Upper lobe of left lung (tissue), 6 donors: ENCODE measurements at regions not wholly inside any gene's neighbourhood (a gene's known extent, or its start where the extent isn't known, plus 50 kb on each side); places are given as distances from the start of the nearest gene placed in this dataset.

Source experiments
- ATAC-seq, 2 donors: fragments of 200-7000 bp; cut with Tn5 transposase; one replicate each; pipeline ENCODE4 v1.9.1; 2022; ENCODE audit warnings: mild to moderate bottlenecking in 2 of 2, moderate library complexity in 2 of 2; ENCODE audit not compliant: low FRiP score in 2 of 2
- DNase-seq, 2 donors: peaks; one replicate each; pipeline ENCODE4 v3.0.0-alpha.2; 2019 to 2020
- H3K27ac ChIP-seq, 4 donors: fragments of 200-600 bp; sonication (generic); one replicate each; pipeline ENCODE4 v1.5.1; 2016 to 2019
- H3K27me3 ChIP-seq, 4 donors: fragments of 200-600 bp; sonication (generic); one replicate each; pipeline ENCODE4 v1.5.1; 2017 to 2019
- H3K36me3 ChIP-seq, 4 donors: fragments of 200-600 bp; sonication (generic); one replicate each; pipeline ENCODE4 v1.5.1; 2016 to 2019
- H3K4me1 ChIP-seq, 4 donors: fragments of 200-600 bp; sonication (generic); one replicate each; pipeline ENCODE4 v1.5.1; 2018 to 2019
- H3K4me3 ChIP-seq, 4 donors: fragments of 200-600 bp; sonication (generic); one replicate each; pipeline ENCODE4 v1.5.1; 2017 to 2019; ENCODE audit warnings: mild to moderate bottlenecking in 2 of 4, moderate library complexity in 1 of 4
- H3K9me3 ChIP-seq, 4 donors: fragments of 200-600 bp; sonication (generic); one replicate each; pipeline ENCODE4 v1.5.1; 2018 to 2019
- CTCF ChIP-seq, 6 experiments: fragments of 450-650 bp in 4 of 6; fragments of 200-600 bp in 2 of 6; sonication (generic) in 2 of 6; IDR thresholded peaks; one replicate each; pipeline ENCODE4 v1.5.1; 2016 to 2019; ENCODE audit warnings: antibody characterized with exemption in 6 of 6
- EP300 ChIP-seq, 4 donors: sonication (generic); formaldehyde crosslinking; IDR thresholded peaks; one replicate each; pipeline ENCODE4 v1.5.1; 2017; ENCODE audit warnings: antibody characterized with exemption in 4 of 4, control low read depth in 2 of 4
- POLR2A ChIP-seq, 4 donors: fragments of 450-650 bp; IDR thresholded peaks; one replicate each; pipeline ENCODE4 v1.5.1; 2016 to 2017; ENCODE audit warnings: antibody characterized with exemption in 4 of 4, mild to moderate bottlenecking in 2 of 4
- POLR2AphosphoS5 ChIP-seq, 2 donors: sonication (generic); formaldehyde crosslinking; IDR thresholded peaks; one replicate each; pipeline ENCODE4 v1.5.1; 2017; ENCODE audit warnings: antibody characterized with exemption in 2 of 2
- WGBS, 2 donors: methylation state at CpG; one replicate each; pipeline ENCODE4 v1.1.5; 2017 to 2018; 5-methylcytosine and 5-hydroxymethylcytosine counted together
- donor health status: DM: no; HTN: no; CAD: no; lungs with moderate emphysema.
- donor health status: DM: no; HTN: yes; CAD: no; lungs with severe emphysema.

- Histone ChIP-seq H3K9me3 (no peaks in the 10 kb centered on the region), H3K27me3 (peaks cover 0 to 6% (median 0%) of the 10 kb centered on the region in 4 donors), H3K36me3 (no peaks in the 10 kb centered on the region), H3K27ac (no peak overlapping the region), H3K4me3 (no peak overlapping the region), H3K4me1 (no peaks in the 10 kb centered on the region)
- no peak for ATAC-seq
- no peak for TF ChIP-seq CTCF (IDR thresholded peaks at IDR 0.05)
- no peak for TF ChIP-seq EP300 (IDR thresholded peaks at IDR 0.05)
- no peak for TF ChIP-seq POLR2AphosphoS5 (IDR thresholded peaks at IDR 0.05)
- TF ChIP-seq POLR2A (IDR thresholded peaks at IDR 0.05): no peak
- 72 to 79% methylated on average over 8 of the region's 8 CpGs for WGBS, 2 donors
- no peak for DNase-seq
Measured at GRCh38 chr15:77696871-77697270, 64.2 kb upstream of the LINGO1 start.

GRCh38 chr15:77695961-77696582, 63.4 kb upstream of the LINGO1 start:
- H3K4me1 ChIP-seq: no peaks in the 10 kb centered on the region
- ATAC-seq: no peak
- no peak for TF ChIP-seq POLR2A (IDR thresholded peaks at IDR 0.05)
- no peak overlapping the region for H3K4me3 ChIP-seq
- no peak for DNase-seq
- H3K36me3 ChIP-seq: no peaks in the 10 kb centered on the region
- peaks cover 0 to 6% (median under 1%) of the 10 kb centered on the region in 4 donors for H3K27me3 ChIP-seq
- 27 to 35% methylated on average over 17 to 23 of the region's 23 CpGs for WGBS, 2 donors
- H3K27ac ChIP-seq: no peak overlapping the region
- no peaks in the 10 kb centered on the region for H3K9me3 ChIP-seq

- no peak for TF ChIP-seq POLR2A (IDR thresholded peaks at IDR 0.05)
- no peak for TF ChIP-seq CTCF (IDR thresholded peaks at IDR 0.05)
- TF ChIP-seq EP300 (IDR thresholded peaks at IDR 0.05): no peak
- TF ChIP-seq POLR2AphosphoS5 (IDR thresholded peaks at IDR 0.05): no peak
- Histone ChIP-seq H3K4me1 (no peaks in the 10 kb centered on the region), H3K9me3 (no peaks in the 10 kb centered on the region), H3K4me3 (no peak overlapping the region), H3K27ac (no peak overlapping the region), H3K36me3 (no peaks in the 10 kb centered on the region), H3K27me3 (peaks cover 0 to 6% (median 2%) of the 10 kb centered on the region in 4 donors)
- 63 to 81% methylated on average over 6 of the region's 6 CpGs for WGBS, 2 donors
- no peak for ATAC-seq
- no peak for DNase-seq
Measured at GRCh38 chr15:77695548-77695947, 62.8 kb upstream of the LINGO1 start.

- H3K27ac ChIP-seq: no peak overlapping the region
- no peak for ATAC-seq
- WGBS, 2 donors: 65 to 83% methylated on average over 5 of the region's 5 CpGs
- H3K4me3 ChIP-seq: no peak overlapping the region
- H3K27me3 ChIP-seq: peaks cover 0 to 6% (median 2%) of the 10 kb centered on the region in 4 donors
- H3K4me1 ChIP-seq: no peaks in the 10 kb centered on the region
- no peak for DNase-seq
- no peaks in the 10 kb centered on the region for H3K36me3 ChIP-seq
- no peaks in the 10 kb centered on the region for H3K9me3 ChIP-seq
- no peak for TF ChIP-seq EP300 (IDR thresholded peaks at IDR 0.05)
- TF ChIP-seq CTCF (IDR thresholded peaks at IDR 0.05): no peak
- no peak for TF ChIP-seq POLR2AphosphoS5 (IDR thresholded peaks at IDR 0.05)
- no peak for TF ChIP-seq POLR2A (IDR thresholded peaks at IDR 0.05)
Measured at GRCh38 chr15:77693576-77693975, 60.9 kb upstream of the LINGO1 start.

GRCh38 chr15:77692614-77693013, 59.9 kb upstream of the LINGO1 start:
- DNase-seq: no peak
- no peaks in the 10 kb centered on the region for H3K9me3 ChIP-seq
- H3K4me1 ChIP-seq: no peaks in the 10 kb centered on the region
- H3K27me3 ChIP-seq: peaks cover 0 to 6% (median 2%) of the 10 kb centered on the region in 4 donors
- no peak overlapping the region for H3K27ac ChIP-seq
- no peak overlapping the region for H3K4me3 ChIP-seq
- WGBS, 2 donors: 66 to 68% methylated on average over 7 to 11 of the region's 11 CpGs
- ATAC-seq: no peak
- no peaks in the 10 kb centered on the region for H3K36me3 ChIP-seq
- TF ChIP-seq POLR2A (IDR thresholded peaks at IDR 0.05): no peak
- no peak for TF ChIP-seq CTCF (IDR thresholded peaks at IDR 0.05)
- TF ChIP-seq POLR2AphosphoS5 (IDR thresholded peaks at IDR 0.05): no peak
- TF ChIP-seq EP300 (IDR thresholded peaks at IDR 0.05): no peak
